ENCODE measurements at regions not wholly inside any gene's neighbourhood (a gene's known extent, or its start where the extent isn't known, plus 50 kb on each side); places are given as distances from the start of the nearest gene placed in this dataset.

DNA sequence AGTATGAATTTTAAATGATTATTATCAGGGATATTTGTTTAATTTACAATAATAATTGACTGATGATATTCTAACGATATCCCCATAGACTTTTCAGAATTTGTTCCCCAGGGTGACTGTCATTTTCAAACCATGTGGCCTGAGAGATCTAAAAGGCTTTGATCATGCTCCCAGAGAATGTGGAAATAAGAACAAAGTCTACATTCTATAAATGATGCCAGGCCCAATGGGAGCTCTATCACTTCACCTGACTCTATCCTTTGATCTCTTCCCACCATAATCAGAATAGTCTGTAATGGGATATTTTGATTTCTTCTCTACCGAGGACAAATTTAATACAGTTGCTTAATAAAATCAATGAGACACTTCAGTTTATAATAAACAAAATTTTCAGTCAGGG lies 483.4 kb upstream of the IRAK1BP1 start:
- ChIA-PET CTCF (ENCODE audit: low intra/inter-chr PET ratio, low total read pairs) (no interaction called here), POLR2A (no interaction called here)
- no TSS peak for BruUV-seq (replicated peaks)
- Histone ChIP-seq H3K27ac (ENCODE audit: extremely low read length, insufficient read depth, low read length) (no peak overlapping the region), H3K79me2 (ENCODE audit: insufficient read depth, low read length) (no peaks in the 10 kb centered on the region), H3K9ac (ENCODE audit: insufficient read depth, low read depth, low read length) (no peak overlapping the region), H3K27me3 (ENCODE audit: control insufficient read depth in 1 of 2, insufficient read depth in 2 of 2, low read length in 2 of 2) (no peaks in the 10 kb centered on the region), H3K36me3 (replicated peaks in 1 of 2; ENCODE audit: control insufficient read depth in 1 of 2, insufficient read depth in 2 of 2, low read length in 2 of 2) (no peaks in the 10 kb centered on the region), H3K4me1 (ENCODE audit: insufficient read depth, low read length) (no peaks in the 10 kb centered on the region), H3K4me2 (ENCODE audit: low read depth, low read length) (no peak overlapping the region), H2AFZ (ENCODE audit: low read length) (no peak overlapping the region), H3K9me3 (ENCODE audit: low read length) (peaks cover 90% of the 10 kb centered on the region), H3K4me3 (replicated peaks in 1 of 3; ENCODE audit: insufficient read depth in 1 of 3, low read depth in 2 of 3, low read length in 3 of 3) (no peak overlapping the region), H4K20me1 (ENCODE audit: insufficient read depth, low read length) (no peaks in the 10 kb centered on the region)
- intact Hi-C loops (cut with micrococcal nuclease; ENCODE audit: unreplicated experiment) (no loop called here), in situ Hi-C loops (cut with HindIII; ENCODE audit: extremely low pct_ligation_motif_present, low pct_unique_long_range_greater_than_20kb) (no loop called here)
- no peak for TF ChIP-seq ZNF34 (CRISPR knock-in tag; IDR thresholded peaks at IDR 0.05; ENCODE audit: borderline replicate concordance)
- no peak for TF ChIP-seq ZNF547 (CRISPR knock-in tag; IDR thresholded peaks at IDR 0.05)
- no peak for TF ChIP-seq ZNF317 (CRISPR knock-in tag; IDR thresholded peaks at IDR 0.05)
- no peak for TF ChIP-seq HNRNPH1 (optimal IDR thresholded peaks at IDR 0.05; ENCODE audit: low read depth, low read length)
- no peak for TF ChIP-seq SP2 (CRISPR knock-in tag; IDR thresholded peaks at IDR 0.05)
- no peak for TF ChIP-seq SYNCRIP (IDR thresholded peaks at IDR 0.05; ENCODE audit: insufficient read depth, low read depth, low read length)
- TF ChIP-seq, protein P1, sequence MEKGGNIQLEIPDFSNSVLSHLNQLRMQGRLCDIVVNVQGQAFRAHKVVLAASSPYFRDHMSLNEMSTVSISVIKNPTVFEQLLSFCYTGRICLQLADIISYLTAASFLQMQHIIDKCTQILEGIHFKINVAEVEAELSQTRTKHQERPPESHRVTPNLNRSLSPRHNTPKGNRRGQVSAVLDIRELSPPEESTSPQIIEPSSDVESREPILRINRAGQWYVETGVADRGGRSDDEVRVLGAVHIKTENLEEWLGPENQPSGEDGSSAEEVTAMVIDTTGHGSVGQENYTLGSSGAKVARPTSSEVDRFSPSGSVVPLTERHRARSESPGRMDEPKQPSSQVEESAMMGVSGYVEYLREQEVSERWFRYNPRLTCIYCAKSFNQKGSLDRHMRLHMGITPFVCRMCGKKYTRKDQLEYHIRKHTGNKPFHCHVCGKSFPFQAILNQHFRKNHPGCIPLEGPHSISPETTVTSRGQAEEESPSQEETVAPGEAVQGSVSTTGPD (CRISPR knock-in tag; IDR thresholded peaks at IDR 0.05): no peak
- no peak for TF ChIP-seq ZNF782 (CRISPR knock-in tag; IDR thresholded peaks at IDR 0.05; ENCODE audit: borderline replicate concordance)
- TF ChIP-seq, protein P2, sequence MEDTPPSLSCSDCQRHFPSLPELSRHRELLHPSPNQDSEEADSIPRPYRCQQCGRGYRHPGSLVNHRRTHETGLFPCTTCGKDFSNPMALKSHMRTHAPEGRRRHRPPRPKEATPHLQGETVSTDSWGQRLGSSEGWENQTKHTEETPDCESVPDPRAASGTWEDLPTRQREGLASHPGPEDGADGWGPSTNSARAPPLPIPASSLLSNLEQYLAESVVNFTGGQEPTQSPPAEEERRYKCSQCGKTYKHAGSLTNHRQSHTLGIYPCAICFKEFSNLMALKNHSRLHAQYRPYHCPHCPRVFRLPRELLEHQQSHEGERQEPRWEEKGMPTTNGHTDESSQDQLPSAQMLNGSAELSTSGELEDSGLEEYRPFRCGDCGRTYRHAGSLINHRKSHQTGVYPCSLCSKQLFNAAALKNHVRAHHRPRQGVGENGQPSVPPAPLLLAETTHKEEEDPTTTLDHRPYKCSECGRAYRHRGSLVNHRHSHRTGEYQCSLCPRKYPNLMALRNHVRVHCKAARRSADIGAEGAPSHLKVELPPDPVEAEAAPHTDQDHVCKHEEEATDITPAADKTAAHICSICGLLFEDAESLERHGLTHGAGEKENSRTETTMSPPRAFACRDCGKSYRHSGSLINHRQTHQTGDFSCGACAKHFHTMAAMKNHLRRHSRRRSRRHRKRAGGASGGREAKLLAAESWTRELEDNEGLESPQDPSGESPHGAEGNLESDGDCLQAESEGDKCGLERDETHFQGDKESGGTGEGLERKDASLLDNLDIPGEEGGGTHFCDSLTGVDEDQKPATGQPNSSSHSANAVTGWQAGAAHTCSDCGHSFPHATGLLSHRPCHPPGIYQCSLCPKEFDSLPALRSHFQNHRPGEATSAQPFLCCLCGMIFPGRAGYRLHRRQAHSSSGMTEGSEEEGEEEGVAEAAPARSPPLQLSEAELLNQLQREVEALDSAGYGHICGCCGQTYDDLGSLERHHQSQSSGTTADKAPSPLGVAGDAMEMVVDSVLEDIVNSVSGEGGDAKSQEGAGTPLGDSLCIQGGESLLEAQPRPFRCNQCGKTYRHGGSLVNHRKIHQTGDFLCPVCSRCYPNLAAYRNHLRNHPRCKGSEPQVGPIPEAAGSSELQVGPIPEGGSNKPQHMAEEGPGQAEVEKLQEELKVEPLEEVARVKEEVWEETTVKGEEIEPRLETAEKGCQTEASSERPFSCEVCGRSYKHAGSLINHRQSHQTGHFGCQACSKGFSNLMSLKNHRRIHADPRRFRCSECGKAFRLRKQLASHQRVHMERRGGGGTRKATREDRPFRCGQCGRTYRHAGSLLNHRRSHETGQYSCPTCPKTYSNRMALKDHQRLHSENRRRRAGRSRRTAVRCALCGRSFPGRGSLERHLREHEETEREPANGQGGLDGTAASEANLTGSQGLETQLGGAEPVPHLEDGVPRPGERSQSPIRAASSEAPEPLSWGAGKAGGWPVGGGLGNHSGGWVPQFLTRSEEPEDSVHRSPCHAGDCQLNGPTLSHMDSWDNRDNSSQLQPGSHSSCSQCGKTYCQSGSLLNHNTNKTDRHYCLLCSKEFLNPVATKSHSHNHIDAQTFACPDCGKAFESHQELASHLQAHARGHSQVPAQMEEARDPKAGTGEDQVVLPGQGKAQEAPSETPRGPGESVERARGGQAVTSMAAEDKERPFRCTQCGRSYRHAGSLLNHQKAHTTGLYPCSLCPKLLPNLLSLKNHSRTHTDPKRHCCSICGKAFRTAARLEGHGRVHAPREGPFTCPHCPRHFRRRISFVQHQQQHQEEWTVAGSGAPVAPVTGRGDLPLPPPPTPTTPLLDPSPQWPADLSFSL (CRISPR knock-in tag; IDR thresholded peaks at IDR 0.05): no peak
- TF ChIP-seq ZNF607 (CRISPR knock-in tag; IDR thresholded peaks at IDR 0.05; ENCODE audit: borderline replicate concordance): no peak
- TF ChIP-seq RFXAP (CRISPR knock-in tag; IDR thresholded peaks at IDR 0.05; ENCODE audit: borderline replicate concordance): no peak
- no peak for TF ChIP-seq MIER3 (CRISPR knock-in tag; IDR thresholded peaks at IDR 0.05; ENCODE audit: borderline replicate concordance)
- TF ChIP-seq KAT2B (IDR thresholded peaks at IDR 0.05; ENCODE audit: borderline replicate concordance, low read depth, low read length): no peak
- TF ChIP-seq, protein P3, sequence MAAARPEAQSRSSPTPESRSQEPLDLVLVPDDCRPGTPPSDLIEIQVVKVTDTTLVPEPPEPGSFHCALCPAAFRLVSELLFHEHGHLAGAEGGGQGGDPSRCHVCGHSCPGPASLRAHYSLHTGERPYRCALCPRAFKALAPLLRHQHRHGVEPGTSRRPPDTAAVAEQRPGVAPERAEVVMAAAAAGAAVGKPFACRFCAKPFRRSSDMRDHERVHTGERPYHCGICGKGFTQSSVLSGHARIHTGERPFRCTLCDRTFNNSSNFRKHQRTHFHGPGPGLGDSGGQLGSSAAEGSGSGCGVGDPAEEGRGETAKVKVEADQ (CRISPR knock-in tag; IDR thresholded peaks at IDR 0.05; ENCODE audit: borderline replicate concordance): no peak
- no peak for TF ChIP-seq PRMT3 (CRISPR knock-in tag; IDR thresholded peaks at IDR 0.05; ENCODE audit: borderline replicate concordance, low read depth)
- no peak for TF ChIP-seq NFIC (IDR thresholded peaks at IDR 0.05; ENCODE audit: low read length)
- 3% methylated on average over 2 of the region's 2 CpGs for WGBS (ENCODE audit: low lambda C conversion rate)
- no peak for ATAC-seq
- DNase-seq (ENCODE audit: low spot score): no peak
- FAIRE-seq: no peak
